ENCODE measurements at regions not wholly inside any gene's neighbourhood (a gene's known extent, or its start where the extent isn't known, plus 50 kb on each side); places are given as distances from the start of the nearest gene placed in this dataset.

- DNase-seq (no peak), ATAC-seq (ENCODE audit: poor library complexity) (no peak)
- Histone ChIP-seq H3K27ac (ENCODE audit: low read depth in 1 of 2, low read length in 2 of 2) (no peak overlapping the region), H3K27me3 (ENCODE audit: control insufficient read depth in 1 of 2, insufficient read depth in 2 of 2, low read length in 2 of 2) (no peaks in the 10 kb centered on the region), H3K36me3 (ENCODE audit: insufficient read depth, low read length) (no peaks in the 10 kb centered on the region), H3K9me3 (ENCODE audit: control insufficient read depth in 1 of 2, insufficient read depth in 1 of 2, low read length in 2 of 2) (peaks cover 0 to 6% of the 10 kb centered on the region in 2 experiments), H3K4me3 (ENCODE audit: low read length) (no peak overlapping the region), H3K4me1 (ENCODE audit: insufficient read depth, low read length) (no peaks in the 10 kb centered on the region)
- Mint-ChIP-seq H3K9me3 (peaks cover 6% of the 10 kb centered on the region), H3K27me3 (no peaks in the 10 kb centered on the region), H3K36me3 (ENCODE audit: low read depth) (no peaks in the 10 kb centered on the region), H3K4me1 (ENCODE audit: low read depth) (no peaks in the 10 kb centered on the region), H3K4me3 (no peak overlapping the region), H3K27ac (no peak overlapping the region)
- POLR2A ChIA-PET = no interaction called here
- intact Hi-C loops (cut with DNase I, micrococcal nuclease) = no loop called here
- CTCF ChIA-PET = no interaction called here
- TF ChIP-seq CTCF (IDR thresholded peaks at IDR 0.05) = no peak
These were observed 525.7 kb downstream of the CDH11 start for GRCh38 chr16:64596196-64596595.

- no peak for DNase-seq
- Histone ChIP-seq H3K4me3 (ENCODE audit: low read length) (no peak overlapping the region), H3K36me3 (ENCODE audit: insufficient read depth, low read length) (no peaks in the 10 kb centered on the region), H3K9me3 (ENCODE audit: control insufficient read depth in 1 of 2, insufficient read depth in 1 of 2, low read length in 2 of 2) (peaks cover 0 to 4% of the 10 kb centered on the region in 2 experiments), H3K4me1 (ENCODE audit: insufficient read depth, low read length) (no peaks in the 10 kb centered on the region), H3K27ac (ENCODE audit: low read depth in 1 of 2, low read length in 2 of 2) (no peak overlapping the region), H3K27me3 (ENCODE audit: control insufficient read depth in 1 of 2, insufficient read depth in 2 of 2, low read length in 2 of 2) (no peaks in the 10 kb centered on the region)
- no peak for TF ChIP-seq CTCF (IDR thresholded peaks at IDR 0.05)
- H3K9me3 Mint-ChIP-seq = peaks cover 2% of the 10 kb centered on the region
- H3K4me1 Mint-ChIP-seq (ENCODE audit: low read depth) = no peaks in the 10 kb centered on the region
- H3K4me3 Mint-ChIP-seq = no peak overlapping the region
- no peaks in the 10 kb centered on the region for H3K27me3 Mint-ChIP-seq
- H3K36me3 Mint-ChIP-seq (ENCODE audit: low read depth) = no peaks in the 10 kb centered on the region
- CTCF ChIA-PET = no interaction called here
- intact Hi-C loops (cut with DNase I, micrococcal nuclease) = no loop called here
- no peak overlapping the region for H3K27ac Mint-ChIP-seq
- ATAC-seq (ENCODE audit: poor library complexity) = no peak
- POLR2A ChIA-PET = interaction anchor here (0.6 kb wide), 1 partner anchor 429 kb away, joined by 3 read pairs; no protein-coding TSS in a partner anchor
These were observed 531.4 kb downstream of the CDH11 start for GRCh38 chr16:64590513-64590912.

- Mint-ChIP-seq H3K4me3 (no peak overlapping the region), H3K9me3 (peaks cover 3% of the 10 kb centered on the region), H3K27me3 (no peaks in the 10 kb centered on the region), H3K4me1 (ENCODE audit: low read depth) (no peaks in the 10 kb centered on the region), H3K27ac (no peak overlapping the region), H3K36me3 (ENCODE audit: low read depth) (no peaks in the 10 kb centered on the region)
- ChIA-PET POLR2A (no interaction called here), CTCF (no interaction called here)
- DNase-seq (no peak), ATAC-seq (ENCODE audit: poor library complexity) (no peak)
- H3K36me3 ChIP-seq (ENCODE audit: insufficient read depth, low read length) = no peaks in the 10 kb centered on the region
- TF ChIP-seq CTCF (IDR thresholded peaks at IDR 0.05) = no peak
- intact Hi-C loops (cut with DNase I, micrococcal nuclease) = no loop called here
- no peaks in the 10 kb centered on the region for H3K4me1 ChIP-seq (ENCODE audit: insufficient read depth, low read length)
- no peak overlapping the region for H3K4me3 ChIP-seq (ENCODE audit: low read length)
- H3K27ac ChIP-seq (ENCODE audit: low read depth in 1 of 2, low read length in 2 of 2) = no peak overlapping the region
- no peaks in the 10 kb centered on the region for H3K9me3 ChIP-seq (ENCODE audit: control insufficient read depth in 1 of 2, insufficient read depth in 1 of 2, low read length in 2 of 2)
- H3K27me3 ChIP-seq (ENCODE audit: control insufficient read depth in 1 of 2, insufficient read depth in 2 of 2, low read length in 2 of 2) = no peaks in the 10 kb centered on the region
These were observed 532.0 kb downstream of the CDH11 start for GRCh38 chr16:64589836-64590235.

All from CD4-positive, alpha-beta T cell (primary cell).